Activated CD8-positive, alpha-beta T cell treated with anti-CD3 and anti-CD28 coated beads for 36 hours (primary cell): ENCODE measurements at regions not wholly inside any gene's neighbourhood (a gene's known extent, or its start where the extent isn't known, plus 50 kb on each side); places are given as distances from the start of the nearest gene placed in this dataset.

Experiments
- ATAC-seq: fragments of 200-7000 bp; cut with Tn5 transposase; one replicate; pipeline ENCODE4 v1.10.0; 2021; ENCODE audit warnings: mild to moderate bottlenecking, moderate library complexity
- CTCF ChIA-PET: fragments of 350-600 bp; sonication (Branson Sonifier 250); formaldehyde crosslinking; loops from one replicate; lab custom pipeline; 2021; ENCODE audit warnings: antibody characterized with exemption; lab: Charles Lee
- POLR2A ChIA-PET: fragments of 350-600 bp; sonication (Branson Sonifier 250); formaldehyde crosslinking; loops from one replicate; lab custom pipeline; 2021; ENCODE audit warnings: antibody characterized with exemption; lab: Charles Lee
- DNase-seq: peaks from one replicate; pipeline ENCODE4 v3.0.0-alpha.2; 2020
- H3K27ac Mint-ChIP-seq: one replicate; pipeline ENCODE4 v1.8.0; 2021; ENCODE audit warnings: mild to moderate bottlenecking, mixed read lengths
- H3K27me3 Mint-ChIP-seq: one replicate; pipeline ENCODE4 v1.8.0; 2021; ENCODE audit warnings: mixed read lengths
- H3K36me3 Mint-ChIP-seq: one replicate; pipeline ENCODE4 v1.8.0; 2021; ENCODE audit warnings: low read depth, mixed read lengths
- H3K4me1 Mint-ChIP-seq: one replicate; pipeline ENCODE4 v1.8.0; 2021; ENCODE audit warnings: low read depth, mixed read lengths
- H3K4me3 Mint-ChIP-seq: one replicate; pipeline ENCODE4 v1.8.0; 2021; ENCODE audit warnings: mild to moderate bottlenecking, moderate library complexity, mixed read lengths
- H3K9me3 Mint-ChIP-seq: one replicate; pipeline ENCODE4 v1.8.0; 2021; ENCODE audit warnings: mixed read lengths
- CTCF ChIP-seq: fragments of 200-600 bp; IDR thresholded peaks from one replicate; pipeline ENCODE4 v1.8.0; 2022; ENCODE audit warnings: antibody characterized with exemption, mild to moderate bottlenecking
- intact Hi-C: fragments of 100-400 bp; cut with micrococcal nuclease; formaldehyde crosslinking; loops from one replicate; pipeline ENCODE4 v1.10.0; 2022

DNA sequence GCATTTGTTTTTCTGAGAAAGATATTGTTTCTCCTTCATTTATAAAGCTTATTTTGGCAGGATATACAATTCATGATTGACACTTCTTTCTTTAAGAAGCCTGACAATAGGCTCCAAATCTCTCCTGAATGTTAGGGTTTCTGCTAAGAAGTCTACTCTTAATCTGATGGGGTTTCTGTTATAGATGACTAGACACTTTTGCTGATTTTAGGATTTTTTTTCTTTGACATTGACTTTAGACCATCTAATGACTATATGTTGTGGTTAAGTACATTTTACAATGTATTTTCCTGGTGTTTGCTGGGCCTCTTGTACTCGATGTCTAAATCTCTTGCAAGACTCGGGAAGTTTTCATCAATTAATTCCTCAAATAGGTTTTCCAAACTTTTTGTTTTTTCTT lies 321.8 kb upstream of the SMIM30 start:
- DNase-seq (no peak), ATAC-seq (no peak)
- Mint-ChIP-seq H3K27ac (no peak overlapping the region), H3K4me3 (no peak overlapping the region), H3K4me1 (no peaks in the 10 kb centered on the region), H3K36me3 (no peaks in the 10 kb centered on the region), H3K27me3 (peaks cover 2% of the 10 kb centered on the region), H3K9me3 (peaks cover 7% of the 10 kb centered on the region)
- ChIA-PET POLR2A (no interaction called here), CTCF (no interaction called here)
- TF ChIP-seq CTCF: no peak
- intact Hi-C loops: no loop called here

- ChIA-PET CTCF (no interaction called here), POLR2A (no interaction called here)
- Mint-ChIP-seq H3K27ac (no peak overlapping the region), H3K36me3 (no peaks in the 10 kb centered on the region), H3K27me3 (no peaks in the 10 kb centered on the region), H3K4me1 (no peaks in the 10 kb centered on the region), H3K4me3 (no peak overlapping the region), H3K9me3 (no peaks in the 10 kb centered on the region)
- DNase-seq: no peak
- no peak for TF ChIP-seq CTCF
- ATAC-seq: no peak
- intact Hi-C loops: no loop called here
Measured at GRCh38 chr7:113431406-113431805, 313.1 kb upstream of the SMIM30 start.

- Mint-ChIP-seq H3K9me3 (no peaks in the 10 kb centered on the region), H3K36me3 (no peaks in the 10 kb centered on the region), H3K4me1 (peaks cover 3% of the 10 kb centered on the region), H3K27me3 (no peaks in the 10 kb centered on the region), H3K4me3 (no peak overlapping the region), H3K27ac (no peak overlapping the region)
- DNase-seq: no peak
- TF ChIP-seq CTCF: no peak
- POLR2A ChIA-PET: no interaction called here
- intact Hi-C loops: loop anchor here (5.0 to 10.0 kb wide), 2 partner anchors 267 to 1680 kb away; no protein-coding TSS in a partner anchor
- ATAC-seq: no peak
- CTCF ChIA-PET: interaction anchor here (1.0 to 2.2 kb wide), 3 partner anchors 20 to 874 kb away, joined by 4 to 8 read pairs (median 5); no protein-coding TSS in a partner anchor
Measured at GRCh38 chr7:113424185-113424817, 305.9 kb upstream of the SMIM30 start.

- H3K4me1 Mint-ChIP-seq: peaks cover 3% of the 10 kb centered on the region
- no peak overlapping the region for H3K27ac Mint-ChIP-seq
- TF ChIP-seq CTCF: peak; percentile 87
- DNase-seq (peak; percentile 92), ATAC-seq (peak; percentile 100)
- no peaks in the 10 kb centered on the region for H3K9me3 Mint-ChIP-seq
- intact Hi-C loops: loop anchor here (2.0 to 10.0 kb wide), 3 partner anchors 265 to 1677 kb away; no protein-coding TSS in a partner anchor
- no peaks in the 10 kb centered on the region for H3K27me3 Mint-ChIP-seq
- ChIA-PET POLR2A (no interaction called here), CTCF (interaction anchor here (0.6 to 3.1 kb wide), 23 partner anchors 9 to 1669 kb away, joined by 3 to 21 read pairs (median 4); no protein-coding TSS in a partner anchor)
- no peaks in the 10 kb centered on the region for H3K36me3 Mint-ChIP-seq
- no peak overlapping the region for H3K4me3 Mint-ChIP-seq
Measured at GRCh38 chr7:113421696-113422330, 303.5 kb upstream of the SMIM30 start.

GRCh38 chr7:113414401-113415035 lies 296.2 kb upstream of the SMIM30 start:
- intact Hi-C loops: no loop called here
- POLR2A ChIA-PET: no interaction called here
- Mint-ChIP-seq H3K27me3 (peaks cover 3% of the 10 kb centered on the region), H3K4me1 (no peaks in the 10 kb centered on the region), H3K36me3 (no peaks in the 10 kb centered on the region), H3K9me3 (no peaks in the 10 kb centered on the region), H3K27ac (no peak overlapping the region), H3K4me3 (no peak overlapping the region)
- DNase-seq (no peak), ATAC-seq (no peak)
- no peak for TF ChIP-seq CTCF
- CTCF ChIA-PET: no interaction called here
